Stomach (tissue), 8 donors: ENCODE measurements at regions not wholly inside any gene's neighbourhood (a gene's known extent, or its start where the extent isn't known, plus 50 kb on each side); places are given as distances from the start of the nearest gene placed in this dataset.

Experiments
- DNase-seq, 2 donors: peaks; one replicate each; pipeline versions ENCODE4 v3.0.0 to v3.0.0-alpha.2; 2013 to 2019
- H3K27ac ChIP-seq, 5 donors: fragments of 200-600 bp in 4 of 5; sonication (generic) in 4 of 5; one replicate each; pipeline ENCODE4 v1.5.1; 2013 to 2019; ENCODE audit warnings: mild to moderate bottlenecking in 1 of 5, moderate library complexity in 1 of 5
- H3K27me3 ChIP-seq, 3 donors: fragments of 200-600 bp; sonication (generic); one replicate each; pipeline ENCODE4 v1.5.1; 2017 to 2019; ENCODE audit warnings: mixed run types in 1 of 3
- H3K36me3 ChIP-seq, 4 donors: fragments of 200-600 bp; sonication (generic); 1 replicate in 3 of 4; 2 replicates in 1 of 4; pipeline ENCODE4 v1.5.1; 2016 to 2019
- H3K4me1 ChIP-seq, 4 donors: fragments of 200-600 bp; sonication (generic); one replicate each; pipeline ENCODE4 v1.5.1; 2016 to 2019
- H3K4me3 ChIP-seq, 4 donors: fragments of 200-600 bp; sonication (generic) in 3 of 4; one replicate each; pipeline ENCODE4 v1.5.1; 2016 to 2019; ENCODE audit warnings: mild to moderate bottlenecking in 1 of 4
- H3K9me3 ChIP-seq, 4 donors: fragments of 200-600 bp; sonication (generic); one replicate each; pipeline ENCODE4 v1.5.1; 2016 to 2019
- EP300 ChIP-seq: sonication (generic); formaldehyde crosslinking; IDR thresholded peaks from one replicate; pipeline ENCODE4 v1.6.1; 2017; ENCODE audit warnings: antibody characterized with exemption
- POLR2A ChIP-seq, 4 donors: fragments of 450-650 bp; IDR thresholded peaks; one replicate each; pipeline ENCODE4 v1.6.1; 2016; ENCODE audit warnings: antibody characterized with exemption in 4 of 4, control low read depth in 2 of 4, mild to moderate bottlenecking in 1 of 4, moderate library complexity in 1 of 4
- POLR2AphosphoS5 ChIP-seq, 3 donors: sonication (generic); formaldehyde crosslinking; IDR thresholded peaks; one replicate each; pipeline ENCODE4 v1.6.1; 2016; ENCODE audit warnings: antibody characterized with exemption in 3 of 3
- WGBS, 5 donors: extraction: QIAGEN DNeasy Blood & Tissue Kit in 3 of 5; methylation state at CpG; one replicate each; pipeline versions ENCODE4 v1.1.5 to v1.1.7; 2013 to 2018; 5-methylcytosine and 5-hydroxymethylcytosine counted together
- intact Hi-C: fragments of 100-400 bp; cut with DNase I; formaldehyde crosslinking; loops from one replicate; pipeline ENCODE4 v1.15.1; 2023; ENCODE audit warnings: low total_unique reads
- TF ChIP-seq, protein P1 (sequence below), 7 experiments: fragments of 450-650 bp in 4 of 7; fragments of 200-600 bp in 3 of 7; sonication (generic) in 3 of 7; IDR thresholded peaks; one replicate each; pipeline ENCODE4 v1.5.1; 2016 to 2019; ENCODE audit warnings: antibody characterized with exemption in 7 of 7, control low read depth in 2 of 7, mild to moderate bottlenecking in 1 of 7
- donor health status: healthy with polysubstance abuse.
- donor health status: Bipolar disorder and iron deficiency.
- donor health status: healthy.

GRCh38 chr9:105148328-105149006 is 96.0 kb upstream of the SLC44A1 start:
- no peaks in the 10 kb centered on the region for H3K9me3 ChIP-seq
- H3K4me1 ChIP-seq = peaks cover 0 to 11% (median 3%) of the 10 kb centered on the region in 4 donors
- no peaks in the 10 kb centered on the region for H3K36me3 ChIP-seq
- WGBS, 5 donors = 33 to 67% (median 60%) methylated on average over 1 of the region's 1 CpG
- no peaks in the 10 kb centered on the region for H3K27me3 ChIP-seq
- TF ChIP-seq EP300 (no peak), POLR2AphosphoS5 (IDR thresholded peaks at IDR 0.05) (no peak), POLR2A (IDR thresholded peaks at IDR 0.05) (no peak)
- TF ChIP-seq, protein P1, sequence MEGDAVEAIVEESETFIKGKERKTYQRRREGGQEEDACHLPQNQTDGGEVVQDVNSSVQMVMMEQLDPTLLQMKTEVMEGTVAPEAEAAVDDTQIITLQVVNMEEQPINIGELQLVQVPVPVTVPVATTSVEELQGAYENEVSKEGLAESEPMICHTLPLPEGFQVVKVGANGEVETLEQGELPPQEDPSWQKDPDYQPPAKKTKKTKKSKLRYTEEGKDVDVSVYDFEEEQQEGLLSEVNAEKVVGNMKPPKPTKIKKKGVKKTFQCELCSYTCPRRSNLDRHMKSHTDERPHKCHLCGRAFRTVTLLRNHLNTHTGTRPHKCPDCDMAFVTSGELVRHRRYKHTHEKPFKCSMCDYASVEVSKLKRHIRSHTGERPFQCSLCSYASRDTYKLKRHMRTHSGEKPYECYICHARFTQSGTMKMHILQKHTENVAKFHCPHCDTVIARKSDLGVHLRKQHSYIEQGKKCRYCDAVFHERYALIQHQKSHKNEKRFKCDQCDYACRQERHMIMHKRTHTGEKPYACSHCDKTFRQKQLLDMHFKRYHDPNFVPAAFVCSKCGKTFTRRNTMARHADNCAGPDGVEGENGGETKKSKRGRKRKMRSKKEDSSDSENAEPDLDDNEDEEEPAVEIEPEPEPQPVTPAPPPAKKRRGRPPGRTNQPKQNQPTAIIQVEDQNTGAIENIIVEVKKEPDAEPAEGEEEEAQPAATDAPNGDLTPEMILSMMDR (IDR thresholded peaks at IDR 0.05) = no peak
- no peak overlapping the region for H3K27ac ChIP-seq
- intact Hi-C loops = no loop called here
- no peak for DNase-seq
- no peak overlapping the region for H3K4me3 ChIP-seq

DNA sequence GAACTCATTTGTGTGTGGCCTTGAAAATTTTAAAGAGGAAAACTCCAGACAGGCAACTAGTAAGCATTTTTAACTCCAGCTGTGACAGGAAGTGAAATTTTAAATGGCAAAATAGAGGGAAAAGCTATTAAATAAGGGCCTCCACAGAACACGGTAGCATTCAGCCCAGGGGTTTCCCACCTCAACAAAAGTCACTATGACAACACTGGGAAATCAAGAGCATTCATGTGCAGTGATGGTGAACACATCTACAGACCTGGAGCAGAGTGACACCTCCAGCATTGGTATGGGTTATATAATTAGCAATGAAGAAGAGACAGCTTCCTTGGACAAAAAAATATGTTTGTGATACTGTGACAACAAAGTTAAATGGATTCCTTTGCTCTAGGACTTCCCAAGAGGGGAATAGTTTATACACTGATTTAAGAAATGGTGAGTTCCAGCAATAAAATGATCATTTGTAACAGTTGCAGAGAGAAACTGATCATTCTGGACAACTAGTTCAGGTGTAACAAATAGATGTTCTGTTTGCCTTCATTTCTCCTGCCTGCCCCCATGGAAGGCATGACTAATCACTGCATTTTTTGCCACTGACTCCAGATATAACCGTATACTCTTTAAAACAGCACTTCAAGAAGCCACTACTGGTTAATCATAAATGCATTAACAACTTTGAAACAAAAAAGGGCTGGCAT is 93.3 kb upstream of the SLC44A1 start:
- no peak overlapping the region for H3K4me3 ChIP-seq
- DNase-seq = no peak
- no peaks in the 10 kb centered on the region for H3K27me3 ChIP-seq
- no peak overlapping the region for H3K27ac ChIP-seq
- no peaks in the 10 kb centered on the region for H3K9me3 ChIP-seq
- peaks cover 0 to 12% (median 6%) of the 10 kb centered on the region in 4 donors for H3K4me1 ChIP-seq
- TF ChIP-seq POLR2A (IDR thresholded peaks at IDR 0.05) (no peak), EP300 (no peak), POLR2AphosphoS5 (IDR thresholded peaks at IDR 0.05) (no peak)
- TF ChIP-seq, protein P1 (IDR thresholded peaks at IDR 0.05) = no peak
- H3K36me3 ChIP-seq = no peaks in the 10 kb centered on the region
- WGBS, 5 donors = 36 to 53% (median 52%) methylated on average over 2 of the region's 2 CpGs
- intact Hi-C loops = no loop called here

DNA sequence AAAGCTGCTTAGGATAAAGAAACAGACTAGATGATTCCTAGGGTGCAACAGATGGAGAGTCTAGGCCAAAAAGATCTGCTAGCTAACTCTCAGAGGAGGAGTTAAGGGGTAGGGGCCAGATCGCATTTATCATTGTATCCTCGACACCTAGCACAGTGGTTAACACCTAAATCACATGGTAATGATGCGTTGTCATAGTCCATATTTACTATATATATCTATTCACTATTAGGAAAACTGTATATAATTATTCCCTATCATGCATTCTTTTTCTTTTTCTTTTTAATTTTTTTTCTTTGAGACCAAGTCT is 92.8 kb upstream of the SLC44A1 start:
- Histone ChIP-seq H3K9me3 (no peaks in the 10 kb centered on the region), H3K27ac (no peak overlapping the region)

GRCh38 chr9:105154723-105155191 is 89.7 kb upstream of the SLC44A1 start:
- intact Hi-C loops = loop anchor here (5.0 kb wide), 1 partner anchor 227 kb away; the partner anchor contains the start of gene ABCA1
- no peak for TF ChIP-seq EP300
- TF ChIP-seq POLR2A (IDR thresholded peaks at IDR 0.05) = no peak
- TF ChIP-seq, protein P1 (IDR thresholded peaks at IDR 0.05) = no peak
- TF ChIP-seq POLR2AphosphoS5 (IDR thresholded peaks at IDR 0.05) = peak in 1 of 3 donors; percentile 4
- H3K4me1 ChIP-seq = peaks cover 0 to 21% (median 9%) of the 10 kb centered on the region in 4 donors
- peak overlapping the region in 1 of 5 donors; percentile 15 for H3K27ac ChIP-seq
- no peak overlapping the region for H3K4me3 ChIP-seq
- H3K36me3 ChIP-seq = no peaks in the 10 kb centered on the region
- DNase-seq = no peak
- H3K27me3 ChIP-seq = no peaks in the 10 kb centered on the region
- WGBS, 5 donors = 55 to 74% (median 70%) methylated on average over 2 of the region's 2 CpGs
- no peaks in the 10 kb centered on the region for H3K9me3 ChIP-seq

More for the DNA sequence above, 92.8 kb upstream of the SLC44A1 start:
- DNase-seq = no peak
- WGBS, 5 donors = 87 to 96% (median 90%) methylated on average over 3 of the region's 3 CpGs
- Histone ChIP-seq H3K36me3 (no peaks in the 10 kb centered on the region), H3K27me3 (no peaks in the 10 kb centered on the region), H3K4me1 (peaks cover 0 to 13% (median 5%) of the 10 kb centered on the region in 4 donors), H3K4me3 (no peak overlapping the region)
- intact Hi-C loops = no loop called here
- TF ChIP-seq, protein P1 (IDR thresholded peaks at IDR 0.05) = no peak
- TF ChIP-seq EP300 = no peak
- no peak for TF ChIP-seq POLR2A (IDR thresholded peaks at IDR 0.05)
- TF ChIP-seq POLR2AphosphoS5 (IDR thresholded peaks at IDR 0.05) = no peak
